Hematopoietic multipotent progenitor cell treated with erythropoietin and hydrocortisone succinate and interleukin-3 and kit ligand, for 17 days (in vitro differentiated cells): ENCODE measurements at regions not wholly inside any gene's neighbourhood (a gene's known extent, or its start where the extent isn't known, plus 50 kb on each side); places are given as distances from the start of the nearest gene placed in this dataset.
"Not testable (repeated sequence)": the region's sequence is repeated elsewhere in the genome, so short reads cannot be mapped to it uniquely, and the experiment has no call there.

Experiments used
- DNase-seq: peaks from one replicate; pipeline ENCODE4 v3.0.0-alpha.2; 2015; ENCODE audit warnings: low spot score

DNA sequence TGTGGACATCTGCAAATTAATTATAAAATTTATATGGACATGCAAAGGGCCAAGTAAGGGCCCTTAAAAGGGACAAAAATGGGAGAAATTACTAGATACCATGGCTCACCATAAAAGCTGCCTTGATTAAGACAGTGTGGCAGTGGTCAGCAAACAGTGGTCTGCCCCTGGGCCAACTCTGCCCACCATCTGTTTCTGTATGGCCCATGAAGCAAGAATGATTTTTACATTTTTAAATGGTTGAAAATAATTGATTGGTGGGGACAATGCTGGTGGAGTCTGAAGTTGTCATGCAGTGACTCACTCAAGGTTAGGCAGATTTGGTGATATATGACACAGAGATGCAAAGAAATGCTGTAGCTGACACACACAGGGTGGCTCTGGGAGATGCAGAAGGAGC is 143.2 kb upstream of the PRDM7 start:
- not testable (repeated sequence) for DNase-seq

DNA sequence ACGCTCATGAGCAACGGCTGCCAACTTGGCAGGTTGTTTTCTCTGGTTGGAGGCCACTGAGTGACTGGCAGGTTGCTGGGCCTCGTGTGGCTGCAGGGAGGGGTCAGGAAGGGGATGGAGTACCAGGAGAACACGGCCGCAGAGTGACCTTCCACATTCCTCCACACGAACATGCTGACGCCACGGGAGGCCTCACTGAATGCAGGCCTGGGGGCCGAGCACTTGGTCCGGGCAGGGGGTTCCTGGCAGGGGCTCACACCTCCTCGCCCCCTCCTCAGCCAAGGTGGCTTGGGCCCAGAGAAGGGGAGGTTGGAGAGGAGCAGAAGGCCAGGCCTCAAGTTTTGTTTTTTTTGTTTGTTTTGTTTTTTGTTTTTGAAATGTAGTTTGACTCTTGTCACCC is 98.5 kb upstream of the PRDM7 start:
- not testable (repeated sequence) for DNase-seq

DNA sequence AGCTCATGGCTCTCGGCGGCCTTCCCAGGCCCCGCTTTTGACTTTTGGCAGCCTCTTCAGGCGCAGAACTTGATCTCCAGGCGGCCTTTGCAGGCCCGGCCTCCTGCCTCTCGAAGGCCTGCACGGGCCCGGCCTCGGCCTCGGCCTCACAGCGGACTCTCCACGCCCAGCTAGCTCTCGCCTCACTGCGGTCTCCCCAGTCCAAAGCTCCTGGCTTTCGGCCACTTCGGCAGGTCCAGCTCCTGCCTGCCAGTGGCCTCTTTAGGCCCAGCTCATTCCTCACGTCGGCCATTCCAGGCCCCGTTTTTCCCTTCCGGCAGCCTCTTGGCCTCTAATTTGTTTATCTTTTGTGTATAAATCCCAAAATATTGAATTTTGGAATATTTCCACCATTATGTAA is 94.5 kb upstream of the PRDM7 start:
- DNase-seq = not testable (repeated sequence)

DNA sequence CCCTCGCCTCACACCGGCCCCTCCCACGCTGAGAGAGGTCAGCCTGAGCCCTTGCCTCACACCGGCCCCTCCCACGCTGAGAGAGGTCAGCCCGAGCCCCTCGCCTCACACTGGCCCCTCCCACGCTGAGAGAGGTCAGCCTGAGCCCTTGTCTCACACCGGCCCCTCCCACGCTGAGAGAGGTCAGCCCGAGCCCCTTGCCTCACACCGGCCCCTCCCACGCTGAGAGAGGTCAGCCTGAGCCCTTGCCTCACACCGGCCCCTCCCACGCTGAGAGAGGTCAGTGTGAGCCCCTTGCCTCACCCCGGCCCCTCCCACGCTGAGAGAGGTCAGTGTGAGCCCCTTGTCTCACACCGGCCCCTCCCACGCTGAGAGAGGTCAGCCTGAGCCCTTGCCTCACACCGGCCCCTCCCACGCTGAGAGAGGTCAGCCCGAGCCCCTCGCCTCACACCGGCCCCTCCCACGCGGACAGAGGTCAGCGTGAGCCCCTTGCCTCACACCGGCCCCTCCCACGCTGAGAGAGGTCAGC is 92.1 kb upstream of the PRDM7 start:
- DNase-seq = not testable (repeated sequence)

DNA sequence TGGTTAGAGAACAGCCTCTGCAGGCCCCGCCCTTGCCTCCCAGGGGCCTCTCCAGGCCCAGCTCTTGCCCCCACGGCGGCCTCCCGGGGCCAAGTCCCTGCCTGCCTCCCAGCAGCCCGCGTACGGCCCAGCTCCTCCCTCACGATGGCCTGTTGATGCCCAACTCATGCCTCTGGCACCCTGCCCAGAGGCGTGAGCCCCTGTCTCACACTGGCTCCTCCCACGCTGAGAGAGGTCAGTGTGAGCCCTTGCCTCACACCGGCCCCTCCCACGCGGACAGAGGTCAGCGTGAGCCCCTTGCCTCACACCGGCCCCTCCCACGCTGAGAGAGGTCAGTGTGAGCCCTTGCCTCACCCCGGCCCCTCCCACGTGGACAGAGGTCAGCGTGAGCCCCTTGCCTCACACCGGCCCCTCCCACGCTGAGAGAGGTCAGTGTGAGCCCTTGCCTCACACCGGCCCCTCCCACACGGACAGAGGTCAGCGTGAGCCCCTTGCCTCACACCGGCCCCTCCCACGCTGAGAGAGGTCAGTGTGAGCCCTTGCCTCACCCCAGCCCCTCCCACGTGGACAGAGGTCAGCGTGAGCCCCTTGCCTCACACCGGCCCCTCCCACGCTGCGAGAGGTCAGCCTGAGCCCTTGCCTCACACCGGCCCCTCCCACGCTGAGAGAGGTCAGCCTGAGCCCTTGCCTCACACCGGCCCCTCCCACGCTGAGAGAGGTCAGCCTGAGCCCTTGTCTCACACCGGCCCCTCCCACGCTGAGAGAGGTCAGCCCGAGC is 91.4 kb upstream of the PRDM7 start:
- peak; percentile 2 for DNase-seq

DNA sequence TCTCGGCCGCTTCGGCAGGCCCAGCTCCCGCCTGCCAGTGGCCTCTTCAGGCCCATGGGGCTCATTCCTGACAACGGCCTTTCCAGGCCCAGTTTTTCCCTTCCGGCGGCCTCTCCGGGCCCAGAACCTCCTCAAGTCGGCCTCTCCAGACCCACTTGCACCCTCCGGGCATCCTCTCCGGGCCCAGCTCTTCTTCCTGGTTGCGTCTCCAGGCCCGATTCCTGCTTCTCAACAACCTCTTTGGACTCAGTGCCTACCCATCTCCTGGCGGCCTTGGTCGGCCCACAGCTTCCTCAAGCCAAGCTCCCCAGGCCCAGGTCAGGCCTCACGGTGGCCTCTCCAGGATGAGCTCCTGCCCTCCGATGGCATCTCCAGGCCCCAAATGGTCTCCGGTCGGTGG is 90.6 kb upstream of the PRDM7 start:
- DNase-seq = not testable (repeated sequence)

DNA sequence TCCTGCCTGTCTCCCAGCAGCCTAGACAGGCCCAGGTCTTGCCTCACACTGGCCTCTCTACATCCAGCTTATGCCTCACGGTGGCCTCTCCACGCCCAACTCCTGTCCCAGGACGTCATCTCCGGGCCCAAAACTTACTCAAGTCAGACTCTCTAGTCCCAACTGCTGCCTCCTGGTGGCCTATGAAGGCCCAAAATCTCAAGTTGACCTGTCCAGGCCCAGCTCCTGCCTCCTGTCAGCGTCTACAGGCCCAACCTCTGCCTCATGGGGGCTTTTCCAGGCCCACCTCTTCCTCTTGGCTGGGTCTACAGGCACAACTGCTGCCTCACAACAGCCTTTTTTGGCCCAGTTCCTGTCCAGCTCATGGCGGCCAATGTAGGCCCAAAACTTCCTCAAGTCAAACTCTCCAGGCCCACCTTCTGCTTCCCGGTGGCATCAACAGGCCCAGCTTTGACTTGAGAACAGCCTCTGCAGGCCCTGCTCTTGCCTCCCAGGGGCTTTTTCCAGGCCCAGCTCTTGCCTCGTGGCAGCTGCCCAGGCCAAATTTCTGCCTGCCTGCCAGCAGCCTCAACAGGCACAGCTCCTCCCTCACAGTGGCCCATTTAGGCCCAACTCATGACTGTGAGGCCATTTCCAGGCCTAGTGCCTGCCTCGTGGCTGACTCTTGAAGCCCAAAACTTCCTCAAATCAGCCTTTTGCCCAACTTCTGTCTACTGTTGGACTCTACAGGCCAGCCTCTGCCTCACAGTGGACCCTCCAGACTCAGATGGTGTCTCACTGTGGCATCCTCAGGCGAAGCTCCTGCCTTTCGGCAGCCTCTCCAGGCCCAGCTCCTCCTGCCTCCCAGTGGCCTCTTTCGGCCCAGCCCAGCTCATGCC is 89.8 kb upstream of the PRDM7 start:
- DNase-seq = peak; percentile 4

DNA sequence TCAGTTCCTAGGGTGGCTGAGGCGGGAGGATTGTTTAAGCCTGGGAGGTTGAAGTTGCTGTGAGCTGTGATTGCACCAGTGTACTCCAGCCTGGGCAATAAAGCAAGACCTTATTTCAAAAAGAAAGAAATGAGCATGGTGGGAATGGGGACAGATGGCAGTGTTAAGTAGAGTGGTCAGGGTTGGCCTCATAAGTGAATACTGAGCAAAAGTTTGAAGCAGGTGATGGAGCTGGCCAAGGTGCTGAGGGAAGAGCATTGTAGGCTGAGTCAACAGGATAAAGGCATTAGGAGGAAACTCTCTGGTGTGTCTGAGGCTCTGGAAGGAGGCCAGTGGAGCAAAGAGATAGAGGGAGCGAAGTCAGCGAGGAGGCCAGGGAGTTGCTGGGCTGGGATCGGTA is 73.9 kb upstream of the PRDM7 start:
- not testable (repeated sequence) for DNase-seq
